ENCODE measurements at regions not wholly inside any gene's neighbourhood (a gene's known extent, or its start where the extent isn't known, plus 50 kb on each side); places are given as distances from the start of the nearest gene placed in this dataset.

- DNase-seq (ENCODE audit: insufficient read length, low spot score), result no peak
- FAIRE-seq, result no peak
- TF ChIP-seq, protein P1, sequence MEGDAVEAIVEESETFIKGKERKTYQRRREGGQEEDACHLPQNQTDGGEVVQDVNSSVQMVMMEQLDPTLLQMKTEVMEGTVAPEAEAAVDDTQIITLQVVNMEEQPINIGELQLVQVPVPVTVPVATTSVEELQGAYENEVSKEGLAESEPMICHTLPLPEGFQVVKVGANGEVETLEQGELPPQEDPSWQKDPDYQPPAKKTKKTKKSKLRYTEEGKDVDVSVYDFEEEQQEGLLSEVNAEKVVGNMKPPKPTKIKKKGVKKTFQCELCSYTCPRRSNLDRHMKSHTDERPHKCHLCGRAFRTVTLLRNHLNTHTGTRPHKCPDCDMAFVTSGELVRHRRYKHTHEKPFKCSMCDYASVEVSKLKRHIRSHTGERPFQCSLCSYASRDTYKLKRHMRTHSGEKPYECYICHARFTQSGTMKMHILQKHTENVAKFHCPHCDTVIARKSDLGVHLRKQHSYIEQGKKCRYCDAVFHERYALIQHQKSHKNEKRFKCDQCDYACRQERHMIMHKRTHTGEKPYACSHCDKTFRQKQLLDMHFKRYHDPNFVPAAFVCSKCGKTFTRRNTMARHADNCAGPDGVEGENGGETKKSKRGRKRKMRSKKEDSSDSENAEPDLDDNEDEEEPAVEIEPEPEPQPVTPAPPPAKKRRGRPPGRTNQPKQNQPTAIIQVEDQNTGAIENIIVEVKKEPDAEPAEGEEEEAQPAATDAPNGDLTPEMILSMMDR (IDR thresholded peaks at IDR 0.05; ENCODE audit: insufficient read depth, missing control alignments), result no peak
Measured at GRCh38 chr13:63090524-63090923, 1674.9 kb upstream of the PCDH20 start.

DNA sequence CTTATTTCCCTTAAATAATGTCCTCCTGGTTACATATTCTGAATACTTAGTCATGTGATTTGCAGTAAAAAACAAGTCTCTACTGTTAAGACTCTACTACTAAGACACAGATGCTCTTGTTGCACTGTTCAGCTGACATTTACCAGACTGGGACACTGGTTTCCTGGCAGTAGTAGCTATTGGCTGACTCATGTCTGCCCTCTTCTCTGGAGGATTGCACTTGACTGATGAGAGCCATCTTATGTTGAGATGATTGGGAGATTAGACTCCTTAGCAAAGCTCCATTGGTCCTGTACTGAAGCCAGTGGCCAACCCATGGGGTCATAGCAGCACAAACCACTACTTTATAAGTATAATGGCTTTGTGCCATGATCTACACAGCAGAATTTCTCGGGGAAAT lies 1672.6 kb upstream of the PCDH20 start:
- TF ChIP-seq, protein P1 (IDR thresholded peaks at IDR 0.05; ENCODE audit: insufficient read depth, missing control alignments), result no peak
- no peak for DNase-seq (ENCODE audit: insufficient read length, low spot score)
- no peak for FAIRE-seq

GRCh38 chr13:63086286-63086685 lies 1670.6 kb upstream of the PCDH20 start:
- TF ChIP-seq, protein P1 (IDR thresholded peaks at IDR 0.05; ENCODE audit: insufficient read depth, missing control alignments), result no peak
- DNase-seq (ENCODE audit: insufficient read length, low spot score), result no peak
- peak; percentile 55 for FAIRE-seq

- DNase-seq (ENCODE audit: insufficient read length, low spot score), result no peak
- FAIRE-seq, result no peak
- TF ChIP-seq, protein P1 (IDR thresholded peaks at IDR 0.05; ENCODE audit: insufficient read depth, missing control alignments), result no peak
Measured at GRCh38 chr13:63085851-63086250, 1670.2 kb upstream of the PCDH20 start.

GRCh38 chr13:63081400-63082014 lies 1665.9 kb upstream of the PCDH20 start:
- TF ChIP-seq, protein P1 (IDR thresholded peaks at IDR 0.05; ENCODE audit: insufficient read depth, missing control alignments), result no peak
- DNase-seq (ENCODE audit: insufficient read length, low spot score), result no peak
- no peak for FAIRE-seq

DNA sequence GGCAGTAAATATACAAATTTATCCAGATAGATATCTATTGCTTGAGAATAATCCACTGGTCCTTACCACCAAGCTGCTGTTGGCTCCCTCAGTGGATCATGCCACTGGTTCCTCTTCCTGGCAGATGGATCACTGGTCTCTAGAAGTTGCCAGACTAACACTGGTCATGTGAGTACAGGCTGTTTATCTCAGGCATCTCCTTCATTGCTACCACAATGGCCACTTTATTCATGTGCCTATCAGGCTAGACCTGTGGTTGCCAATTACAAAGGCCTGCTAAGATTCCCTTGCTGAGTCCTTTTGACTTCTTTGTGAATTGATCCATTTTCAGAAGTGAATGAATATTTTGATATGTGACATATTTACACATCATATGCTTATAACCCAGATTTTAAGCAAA lies 1659.5 kb upstream of the PCDH20 start:
- TF ChIP-seq, protein P1 (IDR thresholded peaks at IDR 0.05; ENCODE audit: insufficient read depth, missing control alignments), result no peak
- no peak for FAIRE-seq
- no peak for DNase-seq (ENCODE audit: insufficient read length, low spot score)

DNA sequence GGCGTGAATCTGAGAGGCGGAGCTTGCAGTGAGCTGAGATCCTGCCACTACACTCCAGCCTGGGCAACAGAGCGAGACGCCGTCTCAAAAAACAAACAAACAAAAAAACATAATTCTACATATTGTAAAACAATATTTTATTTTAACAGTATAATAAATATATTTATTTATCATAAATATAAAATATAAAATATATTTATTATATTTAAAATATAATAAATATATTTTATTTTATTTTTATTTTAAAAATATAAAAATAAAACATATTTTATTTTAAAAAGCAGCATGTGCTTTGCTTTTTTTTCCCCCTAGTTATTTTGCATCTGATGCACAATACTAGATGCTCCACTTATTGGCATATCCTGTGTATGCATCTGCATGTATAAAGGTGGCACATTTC lies 1634.6 kb upstream of the PCDH20 start:
- TF ChIP-seq, protein P1 (IDR thresholded peaks at IDR 0.05; ENCODE audit: insufficient read depth, missing control alignments), result no peak
- DNase-seq (ENCODE audit: insufficient read length, low spot score) (no peak), FAIRE-seq (no peak)
